ENCODE measurements at regions not wholly inside any gene's neighbourhood (a gene's known extent, or its start where the extent isn't known, plus 50 kb on each side); places are given as distances from the start of the nearest gene placed in this dataset.

DNA sequence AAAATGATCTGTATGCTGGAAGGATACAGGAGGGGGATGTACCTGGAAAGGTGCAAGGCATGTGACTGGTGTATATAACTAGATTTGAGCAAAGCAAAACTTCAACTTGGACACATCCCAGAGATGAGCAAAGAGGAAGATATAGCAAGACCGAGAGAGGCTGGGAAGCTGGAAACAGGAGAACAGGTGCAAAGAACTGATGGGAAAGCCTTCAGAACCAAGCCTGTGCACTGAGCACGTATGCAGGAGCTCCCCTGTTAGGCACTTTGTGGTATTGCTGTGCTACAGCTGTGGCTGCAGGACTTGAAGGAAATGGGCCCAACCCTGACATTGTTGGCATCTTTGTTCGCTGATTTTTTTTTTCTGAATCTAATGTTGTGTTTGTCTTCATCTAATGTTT, 120.7 kb upstream of the PWP1 start:
- intact Hi-C loops (cut with DNase I), result no loop called here
- H3K27me3 ChIP-seq, result no peaks in the 10 kb centered on the region
- H3K27ac ChIP-seq, result no peak overlapping the region
- no peak overlapping the region for H3K4me3 ChIP-seq
- no peak for DNase-seq
- no peak overlapping the region for H3K9ac ChIP-seq (ENCODE audit: low read depth in 2 of 2, low read length in 2 of 2)
- H3K9me3 ChIP-seq, result no peaks in the 10 kb centered on the region
- TF ChIP-seq, protein P1, sequence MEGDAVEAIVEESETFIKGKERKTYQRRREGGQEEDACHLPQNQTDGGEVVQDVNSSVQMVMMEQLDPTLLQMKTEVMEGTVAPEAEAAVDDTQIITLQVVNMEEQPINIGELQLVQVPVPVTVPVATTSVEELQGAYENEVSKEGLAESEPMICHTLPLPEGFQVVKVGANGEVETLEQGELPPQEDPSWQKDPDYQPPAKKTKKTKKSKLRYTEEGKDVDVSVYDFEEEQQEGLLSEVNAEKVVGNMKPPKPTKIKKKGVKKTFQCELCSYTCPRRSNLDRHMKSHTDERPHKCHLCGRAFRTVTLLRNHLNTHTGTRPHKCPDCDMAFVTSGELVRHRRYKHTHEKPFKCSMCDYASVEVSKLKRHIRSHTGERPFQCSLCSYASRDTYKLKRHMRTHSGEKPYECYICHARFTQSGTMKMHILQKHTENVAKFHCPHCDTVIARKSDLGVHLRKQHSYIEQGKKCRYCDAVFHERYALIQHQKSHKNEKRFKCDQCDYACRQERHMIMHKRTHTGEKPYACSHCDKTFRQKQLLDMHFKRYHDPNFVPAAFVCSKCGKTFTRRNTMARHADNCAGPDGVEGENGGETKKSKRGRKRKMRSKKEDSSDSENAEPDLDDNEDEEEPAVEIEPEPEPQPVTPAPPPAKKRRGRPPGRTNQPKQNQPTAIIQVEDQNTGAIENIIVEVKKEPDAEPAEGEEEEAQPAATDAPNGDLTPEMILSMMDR (IDR thresholded peaks at IDR 0.05), result no peak
- H3K36me3 ChIP-seq, result no peaks in the 10 kb centered on the region
- H3K4me1 ChIP-seq, result no peaks in the 10 kb centered on the region

DNA sequence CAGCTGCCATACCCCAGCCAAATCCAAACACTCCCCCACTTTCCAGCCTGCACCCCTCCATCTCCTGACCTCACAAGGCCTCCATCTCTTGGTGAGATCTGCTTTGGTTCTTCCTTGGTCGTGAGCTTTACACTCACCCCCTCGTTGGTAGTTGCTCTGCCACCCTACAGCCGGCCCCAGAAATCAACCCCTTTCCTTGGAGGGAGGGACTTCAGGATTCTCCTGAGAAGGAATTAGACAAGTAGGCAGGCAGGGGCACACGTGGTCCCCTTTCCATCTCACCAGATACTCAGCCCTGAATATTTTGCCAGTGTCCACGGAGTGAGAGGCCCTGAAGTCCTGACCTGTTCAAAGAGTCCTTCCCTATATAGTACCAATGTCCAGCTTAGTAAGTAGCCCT, 120.0 kb upstream of the PWP1 start:
- TF ChIP-seq, protein P1 (IDR thresholded peaks at IDR 0.05), result no peak
- no peak for DNase-seq
- H3K27ac ChIP-seq, result no peak overlapping the region
- H3K36me3 ChIP-seq, result no peaks in the 10 kb centered on the region
- no peak overlapping the region for H3K9ac ChIP-seq (ENCODE audit: low read depth in 2 of 2, low read length in 2 of 2)
- no peaks in the 10 kb centered on the region for H3K27me3 ChIP-seq
- no peaks in the 10 kb centered on the region for H3K9me3 ChIP-seq
- intact Hi-C loops (cut with DNase I), result no loop called here
- H3K4me3 ChIP-seq, result no peak overlapping the region
- H3K4me1 ChIP-seq, result no peaks in the 10 kb centered on the region

- no peak for DNase-seq
- no peak overlapping the region for H3K27ac ChIP-seq
Measured at GRCh38 chr12:107567876-107568619, 117.6 kb upstream of the PWP1 start.

GRCh38 chr12:107568718-107569117, 116.9 kb upstream of the PWP1 start:
- H3K4me1 ChIP-seq, result no peaks in the 10 kb centered on the region
- TF ChIP-seq, protein P1 (IDR thresholded peaks at IDR 0.05), result no peak
- intact Hi-C loops (cut with DNase I), result no loop called here
- no peaks in the 10 kb centered on the region for H3K9me3 ChIP-seq
- no peaks in the 10 kb centered on the region for H3K27me3 ChIP-seq
- no peaks in the 10 kb centered on the region for H3K36me3 ChIP-seq
- no peak overlapping the region for H3K27ac ChIP-seq
- no peak overlapping the region for H3K4me3 ChIP-seq
- no peak overlapping the region for H3K9ac ChIP-seq (ENCODE audit: low read depth in 2 of 2, low read length in 2 of 2)
- DNase-seq, result no peak

More at GRCh38 chr12:107567876-107568619, 117.6 kb upstream of the PWP1 start:
- no peak overlapping the region for H3K4me3 ChIP-seq
- H3K4me1 ChIP-seq, result no peaks in the 10 kb centered on the region
- H3K9me3 ChIP-seq, result no peaks in the 10 kb centered on the region
- intact Hi-C loops (cut with DNase I), result no loop called here
- no peaks in the 10 kb centered on the region for H3K27me3 ChIP-seq
- no peak overlapping the region for H3K9ac ChIP-seq (ENCODE audit: low read depth in 2 of 2, low read length in 2 of 2)
- H3K36me3 ChIP-seq, result no peaks in the 10 kb centered on the region
- TF ChIP-seq, protein P1 (IDR thresholded peaks at IDR 0.05), result no peak

GRCh38 chr12:107570721-107571120, 114.9 kb upstream of the PWP1 start:
- intact Hi-C loops (cut with DNase I), result no loop called here
- no peaks in the 10 kb centered on the region for H3K9me3 ChIP-seq
- H3K4me3 ChIP-seq, result no peak overlapping the region
- no peaks in the 10 kb centered on the region for H3K4me1 ChIP-seq
- H3K36me3 ChIP-seq, result no peaks in the 10 kb centered on the region
- TF ChIP-seq, protein P1 (IDR thresholded peaks at IDR 0.05), result no peak
- peak; percentile 21 for DNase-seq
- no peak overlapping the region for H3K27ac ChIP-seq
- no peaks in the 10 kb centered on the region for H3K27me3 ChIP-seq
- H3K9ac ChIP-seq (ENCODE audit: low read depth in 2 of 2, low read length in 2 of 2), result no peak overlapping the region
